ENCODE measurements at regions not wholly inside any gene's neighbourhood (a gene's known extent, or its start where the extent isn't known, plus 50 kb on each side); places are given as distances from the start of the nearest gene placed in this dataset.
"Not testable (repeated sequence)": the region's sequence is repeated elsewhere in the genome, so short reads cannot be mapped to it uniquely, and the experiment has no call there.

- Mint-ChIP-seq H3K27ac (no peak overlapping the region), H3K27me3 (peaks cover 21% of the 10 kb centered on the region), H3K4me1 (ENCODE audit: low read depth) (no peaks in the 10 kb centered on the region), H3K9me3 (ENCODE audit: low read depth) (peaks cover 4% of the 10 kb centered on the region), H3K36me3 (no peaks in the 10 kb centered on the region), H3K4me3 (no peak overlapping the region)
These were observed 100.7 kb upstream of the IRX4 start for GRCh38 chr5:1983401-1983800.

DNA sequence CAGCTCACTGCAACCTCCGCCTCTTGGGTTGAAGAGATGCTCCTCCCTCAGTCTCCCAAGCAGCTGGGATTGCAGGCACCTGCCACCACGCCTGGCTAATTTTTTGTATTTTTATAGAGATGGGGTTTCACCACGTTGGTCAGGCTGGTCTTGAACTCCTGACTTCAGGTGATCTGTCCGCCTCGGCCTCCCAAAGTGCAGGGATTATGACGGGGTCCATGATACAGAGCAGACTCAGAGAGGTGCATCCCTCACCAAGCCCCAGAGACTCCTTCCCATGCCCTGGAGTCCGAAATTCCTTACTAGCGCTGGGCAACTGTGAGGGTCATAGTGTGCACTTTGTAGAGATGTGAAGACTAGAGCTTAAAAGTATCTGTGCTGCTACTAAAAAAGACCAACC lies 99.8 kb upstream of the IRX4 start:
- H3K4me1 Mint-ChIP-seq (ENCODE audit: low read depth); H3K4me3 Mint-ChIP-seq; H3K27ac Mint-ChIP-seq; H3K36me3 Mint-ChIP-seq; H3K9me3 Mint-ChIP-seq (ENCODE audit: low read depth): not testable (repeated sequence)
- H3K27me3 Mint-ChIP-seq = peaks cover 21% of the 10 kb centered on the region

GRCh38 chr5:1975898-1976765 lies 93.4 kb upstream of the IRX4 start:
- Mint-ChIP-seq H3K27me3 (peaks cover 13% of the 10 kb centered on the region), H3K9me3 (ENCODE audit: low read depth) (no peaks in the 10 kb centered on the region), H3K27ac (no peak overlapping the region), H3K4me1 (ENCODE audit: low read depth) (no peaks in the 10 kb centered on the region), H3K36me3 (no peaks in the 10 kb centered on the region), H3K4me3 (no peak overlapping the region)

- H3K4me3 Mint-ChIP-seq = no peak overlapping the region
- no peaks in the 10 kb centered on the region for H3K4me1 Mint-ChIP-seq (ENCODE audit: low read depth)
- no peaks in the 10 kb centered on the region for H3K36me3 Mint-ChIP-seq
- peaks cover 13% of the 10 kb centered on the region for H3K27me3 Mint-ChIP-seq
- no peak overlapping the region for H3K27ac Mint-ChIP-seq
- H3K9me3 Mint-ChIP-seq (ENCODE audit: low read depth) = no peaks in the 10 kb centered on the region
These were observed 92.6 kb upstream of the IRX4 start for GRCh38 chr5:1975406-1975715.

- H3K9me3 Mint-ChIP-seq (ENCODE audit: low read depth) = no peaks in the 10 kb centered on the region
- H3K4me3 Mint-ChIP-seq = no peak overlapping the region
- no peaks in the 10 kb centered on the region for H3K4me1 Mint-ChIP-seq (ENCODE audit: low read depth)
- H3K36me3 Mint-ChIP-seq = no peaks in the 10 kb centered on the region
- peaks cover 13% of the 10 kb centered on the region for H3K27me3 Mint-ChIP-seq
- no peak overlapping the region for H3K27ac Mint-ChIP-seq
These were observed 92.0 kb upstream of the IRX4 start for GRCh38 chr5:1974501-1975405.

GRCh38 chr5:1974081-1974480 lies 91.4 kb upstream of the IRX4 start:
- no peaks in the 10 kb centered on the region for H3K9me3 Mint-ChIP-seq (ENCODE audit: low read depth)
- H3K27me3 Mint-ChIP-seq = peaks cover 13% of the 10 kb centered on the region
- no peak overlapping the region for H3K4me3 Mint-ChIP-seq
- no peaks in the 10 kb centered on the region for H3K4me1 Mint-ChIP-seq (ENCODE audit: low read depth)
- H3K36me3 Mint-ChIP-seq = no peaks in the 10 kb centered on the region
- H3K27ac Mint-ChIP-seq = no peak overlapping the region

GRCh38 chr5:1973391-1974013 lies 90.8 kb upstream of the IRX4 start:
- Mint-ChIP-seq H3K4me1 (ENCODE audit: low read depth) (no peaks in the 10 kb centered on the region), H3K9me3 (ENCODE audit: low read depth) (no peaks in the 10 kb centered on the region), H3K27me3 (peaks cover 13% of the 10 kb centered on the region), H3K27ac (no peak overlapping the region), H3K36me3 (no peaks in the 10 kb centered on the region), H3K4me3 (no peak overlapping the region)

GRCh38 chr5:1971944-1972343 lies 89.2 kb upstream of the IRX4 start:
- Mint-ChIP-seq H3K4me3 (no peak overlapping the region), H3K9me3 (ENCODE audit: low read depth) (no peaks in the 10 kb centered on the region), H3K36me3 (no peaks in the 10 kb centered on the region), H3K4me1 (ENCODE audit: low read depth) (no peaks in the 10 kb centered on the region), H3K27ac (no peak overlapping the region), H3K27me3 (peaks cover 10% of the 10 kb centered on the region)

DNA sequence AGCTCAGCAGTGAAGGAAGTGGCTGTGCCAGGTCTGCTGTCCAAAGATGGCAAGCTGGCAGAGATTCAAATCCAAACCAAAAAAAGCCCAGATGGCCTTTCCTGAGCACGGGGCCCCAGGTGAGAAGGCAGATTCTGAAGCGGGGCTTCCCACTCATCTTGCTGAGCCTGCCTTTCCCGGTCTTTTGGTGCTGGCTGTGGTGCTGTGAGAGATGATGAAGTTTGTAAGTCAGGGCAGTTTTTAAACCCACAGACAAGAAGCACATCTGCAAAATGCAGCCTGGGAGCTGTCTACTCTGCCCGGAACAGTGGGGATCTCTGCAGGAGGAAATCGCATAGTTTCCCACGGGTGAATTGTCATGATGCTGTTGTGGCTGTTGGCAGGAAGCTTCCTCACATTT lies 85.0 kb upstream of the IRX4 start:
- Mint-ChIP-seq H3K9me3 (ENCODE audit: low read depth) (no peaks in the 10 kb centered on the region), H3K27me3 (peaks cover 2% of the 10 kb centered on the region), H3K36me3 (no peaks in the 10 kb centered on the region), H3K4me1 (ENCODE audit: low read depth) (no peaks in the 10 kb centered on the region), H3K4me3 (no peak overlapping the region), H3K27ac (no peak overlapping the region)

- H3K27me3 Mint-ChIP-seq = peaks cover 4% of the 10 kb centered on the region
- no peaks in the 10 kb centered on the region for H3K9me3 Mint-ChIP-seq (ENCODE audit: low read depth)
- H3K4me3 Mint-ChIP-seq = no peak overlapping the region
- H3K27ac Mint-ChIP-seq = no peak overlapping the region
- H3K4me1 Mint-ChIP-seq (ENCODE audit: low read depth) = no peaks in the 10 kb centered on the region
- no peaks in the 10 kb centered on the region for H3K36me3 Mint-ChIP-seq
These were observed 83.7 kb upstream of the IRX4 start for GRCh38 chr5:1966461-1966860.

GRCh38 chr5:1965925-1966324 lies 83.2 kb upstream of the IRX4 start:
- H3K27ac Mint-ChIP-seq = no peak overlapping the region
- H3K27me3 Mint-ChIP-seq = peaks cover 4% of the 10 kb centered on the region
- H3K4me1 Mint-ChIP-seq (ENCODE audit: low read depth) = no peaks in the 10 kb centered on the region
- no peaks in the 10 kb centered on the region for H3K36me3 Mint-ChIP-seq
- no peaks in the 10 kb centered on the region for H3K9me3 Mint-ChIP-seq (ENCODE audit: low read depth)
- H3K4me3 Mint-ChIP-seq = no peak overlapping the region

- Mint-ChIP-seq H3K36me3 (no peaks in the 10 kb centered on the region), H3K9me3 (ENCODE audit: low read depth) (no peaks in the 10 kb centered on the region), H3K4me1 (ENCODE audit: low read depth) (no peaks in the 10 kb centered on the region), H3K27ac (no peak overlapping the region), H3K4me3 (no peak overlapping the region), H3K27me3 (peaks cover 4% of the 10 kb centered on the region)
These were observed 81.3 kb upstream of the IRX4 start for GRCh38 chr5:1963941-1964451.

DNA sequence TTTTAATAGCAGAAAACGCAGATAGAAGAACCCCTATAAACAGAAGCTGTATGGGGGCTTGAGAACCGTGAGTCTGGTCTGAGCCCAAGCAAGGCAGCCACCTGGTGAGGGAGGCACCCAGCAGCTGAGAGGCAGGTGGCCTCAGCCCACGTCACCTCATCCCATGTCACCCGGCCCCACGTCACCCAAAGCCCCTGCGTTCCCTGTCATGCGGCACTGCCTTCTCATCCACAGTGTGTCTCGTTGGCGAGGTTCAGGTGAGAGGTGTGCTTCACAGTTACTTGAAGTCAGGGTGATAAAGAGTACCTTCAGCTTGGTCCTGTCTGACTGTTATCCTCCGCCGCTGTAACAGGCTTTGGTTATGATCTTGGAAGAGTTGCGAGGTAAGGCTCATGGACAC lies 80.6 kb upstream of the IRX4 start:
- Mint-ChIP-seq H3K9me3 (ENCODE audit: low read depth) (no peaks in the 10 kb centered on the region), H3K36me3 (no peaks in the 10 kb centered on the region), H3K4me1 (ENCODE audit: low read depth) (no peaks in the 10 kb centered on the region), H3K4me3 (no peak overlapping the region), H3K27ac (no peak overlapping the region), H3K27me3 (peaks cover 4% of the 10 kb centered on the region)

DNA sequence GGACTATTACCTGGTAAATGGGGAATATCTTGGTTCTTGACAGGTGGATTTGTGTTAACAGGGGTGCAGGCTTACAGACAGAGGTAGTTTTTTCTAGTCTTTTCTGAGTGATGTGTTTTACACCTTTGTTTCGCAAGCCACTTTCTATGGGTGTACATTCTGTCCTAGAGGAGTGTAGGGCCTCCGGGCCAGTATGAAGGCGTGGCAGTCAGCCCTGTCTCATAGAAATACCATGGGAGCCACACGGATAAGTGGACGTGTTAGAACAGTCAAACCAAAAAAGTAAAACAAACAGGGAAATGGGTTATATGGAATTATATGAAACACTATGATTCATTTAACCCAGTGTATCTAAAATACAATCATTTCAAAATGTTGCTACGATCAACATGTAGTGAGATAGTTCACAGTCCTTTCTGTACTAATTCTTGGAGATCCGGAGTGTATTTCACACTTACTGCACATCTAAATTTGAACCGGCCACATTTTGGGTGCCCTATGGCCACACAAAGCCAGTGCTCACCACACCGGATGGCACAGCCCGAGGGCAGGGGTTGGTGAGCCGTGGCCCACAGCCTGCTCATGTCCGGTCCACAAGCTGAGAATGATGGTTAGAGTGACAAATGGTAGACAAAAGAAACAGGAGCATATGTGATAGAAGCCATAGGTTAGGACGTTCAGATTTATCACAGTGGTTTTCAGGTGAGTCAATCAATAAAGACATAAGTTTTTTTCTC lies 80.1 kb upstream of the IRX4 start:
- Mint-ChIP-seq H3K27me3 (peaks cover 4% of the 10 kb centered on the region), H3K4me3 (no peak overlapping the region), H3K9me3 (ENCODE audit: low read depth) (no peaks in the 10 kb centered on the region), H3K27ac (no peak overlapping the region), H3K4me1 (ENCODE audit: low read depth) (no peaks in the 10 kb centered on the region), H3K36me3 (no peaks in the 10 kb centered on the region)
